SK-N-SH treated with all-trans-retinoic acid at 6 μM for 48 hours (cell line): ENCODE measurements at regions not wholly inside any gene's neighbourhood (a gene's known extent, or its start where the extent isn't known, plus 50 kb on each side); places are given as distances from the start of the nearest gene placed in this dataset.

ENCODE experiments used
- ATAC-seq: fragments of 200-7000 bp; cut with Tn5 transposase; 3 replicates; pipeline ENCODE4 v1.9.1; 2020; ENCODE audit warnings: mild to moderate bottlenecking, moderate library complexity
- ARNTL ChIP-seq: fragments of 450-650 bp; formaldehyde crosslinking; IDR thresholded peaks from 2 replicates; pipeline ENCODE4 v1.5.0; 2020; ENCODE audit warnings: low read depth, mild to moderate bottlenecking, moderate library complexity, borderline replicate concordance
- BACH2 ChIP-seq: fragments of 250-450 bp; sonication (Bioruptor Pico); IDR thresholded peaks from 2 replicates; pipeline ENCODE4 v1.9.0; 2021; ENCODE audit warnings: mild to moderate bottlenecking, borderline replicate concordance
- CREB5 ChIP-seq: fragments of 250-450 bp; sonication (Bioruptor Pico); IDR thresholded peaks from 2 replicates; pipeline ENCODE4 v1.5.1; 2020; ENCODE audit warnings: low read depth, mild to moderate bottlenecking, moderate library complexity
- CSDC2 ChIP-seq: fragments of 250-450 bp; sonication (Bioruptor Pico); IDR thresholded peaks from 2 replicates; pipeline ENCODE4 v1.5.0; 2020; ENCODE audit warnings: mild to moderate bottlenecking, moderate library complexity
- CSRNP3 ChIP-seq: fragments of 250-450 bp; sonication (Bioruptor Pico); IDR thresholded peaks from 2 replicates; pipeline ENCODE4 v1.5.1; 2021; ENCODE audit warnings: mild to moderate bottlenecking, moderate library complexity
- ESRRG ChIP-seq: fragments of 250-450 bp; sonication (Bioruptor Pico); IDR thresholded peaks from 2 replicates; pipeline ENCODE4 v1.6.1; 2021; ENCODE audit warnings: mild to moderate bottlenecking
- GLIS3 ChIP-seq: fragments of 250-450 bp; sonication (Bioruptor Pico); IDR thresholded peaks from 2 replicates; pipeline ENCODE4 v1.5.0; 2020; ENCODE audit warnings: mild to moderate bottlenecking, moderate library complexity
- ISL1 ChIP-seq: fragments of 250-450 bp; sonication (Bioruptor Pico); IDR thresholded peaks from 2 replicates; pipeline ENCODE4 v2.1.2; 2022; ENCODE audit warnings: mild to moderate bottlenecking, moderate library complexity
- OSR1 ChIP-seq: fragments of 250-450 bp; sonication (Bioruptor Pico); IDR thresholded peaks from 2 replicates; pipeline ENCODE4 v1.8.0; 2022; ENCODE audit warnings: moderate library complexity, mild to moderate bottlenecking, inconsistent platforms
- PATZ1 ChIP-seq: fragments of 250-450 bp; sonication (Bioruptor Pico); IDR thresholded peaks from 2 replicates; pipeline ENCODE4 v1.8.0; 2020; ENCODE audit warnings: mild to moderate bottlenecking, moderate library complexity, borderline replicate concordance
- POU6F1 ChIP-seq: fragments of 250-450 bp; sonication (Bioruptor Pico); IDR thresholded peaks from 2 replicates; pipeline ENCODE4 v1.8.0; 2021; ENCODE audit warnings: low read depth, mild to moderate bottlenecking, moderate library complexity, borderline replicate concordance
- PPARA ChIP-seq: fragments of 250-450 bp; sonication (Bioruptor Pico); IDR thresholded peaks from 2 replicates; pipeline ENCODE4 v1.5.0; 2020; ENCODE audit warnings: mild to moderate bottlenecking, borderline replicate concordance
- RARB ChIP-seq: fragments of 250-450 bp; sonication (Bioruptor Pico); IDR thresholded peaks from 2 replicates; pipeline ENCODE4 v1.8.0; 2021; ENCODE audit warnings: mild to moderate bottlenecking, moderate library complexity
- SNAI2 ChIP-seq: fragments of 250-450 bp; sonication (Bioruptor Pico); IDR thresholded peaks from 2 replicates; pipeline ENCODE4 v1.5.0; 2020; ENCODE audit warnings: mild to moderate bottlenecking, moderate library complexity
- TCF4 ChIP-seq: fragments of 250-450 bp; sonication (Bioruptor Pico); IDR thresholded peaks from 2 replicates; pipeline ENCODE4 v1.8.0; 2021; ENCODE audit warnings: mild to moderate bottlenecking, moderate library complexity, borderline replicate concordance
- TOX ChIP-seq: fragments of 250-450 bp; sonication (Bioruptor Pico); IDR thresholded peaks from 2 replicates; pipeline ENCODE4 v1.8.0; 2021; ENCODE audit warnings: mild to moderate bottlenecking, moderate library complexity, borderline replicate concordance
- TSHZ2 ChIP-seq: fragments of 250-450 bp; sonication (Bioruptor Pico); IDR thresholded peaks from 2 replicates; pipeline ENCODE4 v1.5.0; 2020; ENCODE audit warnings: mild to moderate bottlenecking, moderate library complexity
- ZC3H10 ChIP-seq: fragments of 250-450 bp; sonication (Bioruptor Pico); IDR thresholded peaks from 2 replicates; pipeline ENCODE4 v1.5.1; 2021; ENCODE audit warnings: mild to moderate bottlenecking, moderate library complexity
- ZFP3 ChIP-seq: fragments of 250-450 bp; sonication (Bioruptor Pico); IDR thresholded peaks from 2 replicates; pipeline ENCODE4 v1.5.0; 2020; ENCODE audit warnings: mild to moderate bottlenecking, moderate library complexity
- ZFP30 ChIP-seq: fragments of 450-650 bp; formaldehyde crosslinking; IDR thresholded peaks from 2 replicates; pipeline ENCODE4 v1.5.0; 2022; ENCODE audit warnings: mild to moderate bottlenecking, moderate library complexity
- ZNF565 ChIP-seq: fragments of 450-650 bp; formaldehyde crosslinking; conservative IDR thresholded peaks from 2 replicates; pipeline ENCODE4 v1.5.0; 2020; ENCODE audit warnings: low read depth, mild to moderate bottlenecking, moderate library complexity
- ZNF70 ChIP-seq: fragments of 450-650 bp; formaldehyde crosslinking; IDR thresholded peaks from 2 replicates; pipeline ENCODE4 v1.5.0; 2020; ENCODE audit warnings: mild to moderate bottlenecking, moderate library complexity
- ZNF8 ChIP-seq: fragments of 450-650 bp; formaldehyde crosslinking; IDR thresholded peaks from 2 replicates; pipeline ENCODE4 v1.5.0; 2020; ENCODE audit warnings: mild to moderate bottlenecking, moderate library complexity

GRCh38 chr2:163370169-163370886, 365.5 kb downstream of the FIGN start (continued):
- TF ChIP-seq CREB5 = 0 out of 2 replicates have a peak, but pooled peaks have one; percentile 9
- TF ChIP-seq ESRRG (CRISPR knock-in tag) = no peak
- no peak for TF ChIP-seq RARB (CRISPR knock-in tag)
- TF ChIP-seq ZFP3 (CRISPR knock-in tag) = no peak
- no peak for TF ChIP-seq BACH2
- no peak for TF ChIP-seq GLIS3 (CRISPR knock-in tag)
- no peak for TF ChIP-seq CSRNP3

GRCh38 chr2:163369111-163369510, 366.7 kb downstream of the FIGN start:
- no peak for ATAC-seq
- no peak for TF ChIP-seq CREB5
- TF ChIP-seq ZFP3 (CRISPR knock-in tag) = no peak
- no peak for TF ChIP-seq RARB (CRISPR knock-in tag)
- no peak for TF ChIP-seq PPARA
- TF ChIP-seq OSR1 (CRISPR knock-in tag) = no peak
- no peak for TF ChIP-seq BACH2
- no peak for TF ChIP-seq ESRRG (CRISPR knock-in tag)
- TF ChIP-seq ZNF70 = no peak
- no peak for TF ChIP-seq TSHZ2

- ATAC-seq = no peak
- TF ChIP-seq BACH2 (no peak), SNAI2 (CRISPR knock-in tag) (no peak), ZNF8 (CRISPR knock-in tag) (no peak), TOX (CRISPR knock-in tag) (no peak), POU6F1 (CRISPR knock-in tag) (no peak), CREB5 (no peak), ZNF565 (CRISPR knock-in tag) (no peak), CSDC2 (CRISPR knock-in tag) (no peak), GLIS3 (CRISPR knock-in tag) (no peak), TCF4 (CRISPR knock-in tag) (no peak), ESRRG (CRISPR knock-in tag) (no peak), ARNTL (CRISPR knock-in tag) (no peak), ZC3H10 (CRISPR knock-in tag) (no peak), OSR1 (CRISPR knock-in tag) (no peak), PATZ1 (no peak), ZFP30 (CRISPR knock-in tag) (no peak), ISL1 (CRISPR knock-in tag) (no peak), CSRNP3 (no peak)
Measured at GRCh38 chr2:163368655-163369054, 367.2 kb downstream of the FIGN start.
